ENCODE measurements at regions not wholly inside any gene's neighbourhood (a gene's known extent, or its start where the extent isn't known, plus 50 kb on each side); places are given as distances from the start of the nearest gene placed in this dataset.

- Histone ChIP-seq H3K36me3 (ENCODE audit: control insufficient read depth, low read length) (no peaks in the 10 kb centered on the region), H3K4me3 (ENCODE audit: low read length) (no peak overlapping the region), H3K4me1 (ENCODE audit: control insufficient read depth, low read length) (no peaks in the 10 kb centered on the region), H3K27me3 (ENCODE audit: control insufficient read depth, low read length) (no peaks in the 10 kb centered on the region), H3K27ac (ENCODE audit: low read depth, low read length) (no peak overlapping the region), H3K9me2 (replicated peaks; ENCODE audit: control insufficient read depth, low read length) (no peaks in the 10 kb centered on the region), H3K79me2 (ENCODE audit: control insufficient read depth, low read length) (no peaks in the 10 kb centered on the region), H3F3A (ENCODE audit: control insufficient read depth, insufficient read depth) (no peaks in the 10 kb centered on the region), H3K4me2 (ENCODE audit: low read length) (no peak overlapping the region), H4K20me1 (ENCODE audit: control insufficient read depth, insufficient read depth, low read depth, low read length) (no peaks in the 10 kb centered on the region), H3K9me3 (ENCODE audit: control insufficient read depth, insufficient read depth, low read length) (no peaks in the 10 kb centered on the region)
- TF ChIP-seq CTCF (IDR thresholded peaks at IDR 0.05; ENCODE audit: low read depth, low read length, poor library complexity, severe bottlenecking) (no peak), EZH2phosphoT487 (IDR thresholded peaks at IDR 0.05; ENCODE audit: borderline replicate concordance, low read length) (no peak)
These were observed 157.8 kb downstream of the KIF18A start for GRCh38 chr11:27949951-27950738.

- no peak overlapping the region for H3K27ac ChIP-seq (ENCODE audit: low read depth, low read length)
- no peaks in the 10 kb centered on the region for H4K20me1 ChIP-seq (ENCODE audit: control insufficient read depth, insufficient read depth, low read depth, low read length)
- no peaks in the 10 kb centered on the region for H3K79me2 ChIP-seq (ENCODE audit: control insufficient read depth, low read length)
- H3K36me3 ChIP-seq (ENCODE audit: control insufficient read depth, low read length): no peaks in the 10 kb centered on the region
- H3K4me3 ChIP-seq (ENCODE audit: low read length): no peak overlapping the region
- no peaks in the 10 kb centered on the region for H3K27me3 ChIP-seq (ENCODE audit: control insufficient read depth, low read length)
- no peak for TF ChIP-seq CTCF (IDR thresholded peaks at IDR 0.05; ENCODE audit: low read depth, low read length, poor library complexity, severe bottlenecking)
- no peak for TF ChIP-seq EZH2phosphoT487 (IDR thresholded peaks at IDR 0.05; ENCODE audit: borderline replicate concordance, low read length)
- no peaks in the 10 kb centered on the region for H3K9me3 ChIP-seq (ENCODE audit: control insufficient read depth, insufficient read depth, low read length)
- no peak overlapping the region for H3K4me2 ChIP-seq (ENCODE audit: low read length)
- no peaks in the 10 kb centered on the region for H3K9me2 ChIP-seq (replicated peaks; ENCODE audit: control insufficient read depth, low read length)
- no peaks in the 10 kb centered on the region for H3F3A ChIP-seq (ENCODE audit: control insufficient read depth, insufficient read depth)
- H3K4me1 ChIP-seq (ENCODE audit: control insufficient read depth, low read length): no peaks in the 10 kb centered on the region
These were observed 162.6 kb downstream of the KIF18A start for GRCh38 chr11:27945348-27945747.

GRCh38 chr11:27938011-27938410, 169.9 kb downstream of the KIF18A start:
- Histone ChIP-seq H3K9me3 (ENCODE audit: control insufficient read depth, insufficient read depth, low read length) (no peaks in the 10 kb centered on the region), H3K9me2 (replicated peaks; ENCODE audit: control insufficient read depth, low read length) (no peaks in the 10 kb centered on the region), H3K4me2 (ENCODE audit: low read length) (no peak overlapping the region), H3F3A (ENCODE audit: control insufficient read depth, insufficient read depth) (no peaks in the 10 kb centered on the region), H3K36me3 (ENCODE audit: control insufficient read depth, low read length) (no peaks in the 10 kb centered on the region), H4K20me1 (ENCODE audit: control insufficient read depth, insufficient read depth, low read depth, low read length) (no peaks in the 10 kb centered on the region), H3K4me1 (ENCODE audit: control insufficient read depth, low read length) (no peaks in the 10 kb centered on the region), H3K27ac (ENCODE audit: low read depth, low read length) (no peak overlapping the region), H3K27me3 (ENCODE audit: control insufficient read depth, low read length) (no peaks in the 10 kb centered on the region), H3K4me3 (ENCODE audit: low read length) (no peak overlapping the region), H3K79me2 (ENCODE audit: control insufficient read depth, low read length) (no peaks in the 10 kb centered on the region)
- TF ChIP-seq CTCF (IDR thresholded peaks at IDR 0.05; ENCODE audit: low read depth, low read length, poor library complexity, severe bottlenecking): no peak
- TF ChIP-seq EZH2phosphoT487 (IDR thresholded peaks at IDR 0.05; ENCODE audit: borderline replicate concordance, low read length): no peak

Measured in DOHH2 (cell line).